ENCODE measurements at regions not wholly inside any gene's neighbourhood (a gene's known extent, or its start where the extent isn't known, plus 50 kb on each side); places are given as distances from the start of the nearest gene placed in this dataset.

DNA sequence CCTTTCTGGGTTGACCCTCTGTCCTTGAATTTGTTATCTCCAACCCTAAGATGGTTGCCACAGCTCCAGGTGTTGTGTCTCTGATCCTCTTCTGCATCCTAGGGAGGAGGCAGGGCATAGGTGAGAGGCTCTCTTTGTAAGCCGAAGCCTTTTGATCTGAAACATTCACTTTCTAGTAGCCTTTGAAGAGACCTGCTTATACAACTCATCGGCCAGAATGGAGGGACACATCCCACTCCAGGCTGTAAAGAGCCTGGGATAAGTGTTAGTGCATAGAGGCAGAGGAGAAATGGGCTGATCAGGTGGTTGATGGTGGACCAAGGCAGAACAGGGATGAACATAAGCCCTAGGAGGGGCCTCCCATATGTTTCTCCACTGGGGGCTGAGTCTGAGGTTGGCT is 137.1 kb upstream of the KCNG1 start:
- TF ChIP-seq CTCF (conservative IDR thresholded peaks at IDR 0.05; ENCODE audit: low read depth, low read length) (no peak), MAZ (IDR thresholded peaks at IDR 0.05; ENCODE audit: borderline replicate concordance, low read depth, low read length) (no peak), RAD21 (IDR thresholded peaks at IDR 0.05; ENCODE audit: low read length) (no peak), FOS (IDR thresholded peaks at IDR 0.05; ENCODE audit: low read depth, low read length) (no peak)

Data from IMR-90 (cell line).